ENCODE measurements at regions not wholly inside any gene's neighbourhood (a gene's known extent, or its start where the extent isn't known, plus 50 kb on each side); places are given as distances from the start of the nearest gene placed in this dataset.

DNA sequence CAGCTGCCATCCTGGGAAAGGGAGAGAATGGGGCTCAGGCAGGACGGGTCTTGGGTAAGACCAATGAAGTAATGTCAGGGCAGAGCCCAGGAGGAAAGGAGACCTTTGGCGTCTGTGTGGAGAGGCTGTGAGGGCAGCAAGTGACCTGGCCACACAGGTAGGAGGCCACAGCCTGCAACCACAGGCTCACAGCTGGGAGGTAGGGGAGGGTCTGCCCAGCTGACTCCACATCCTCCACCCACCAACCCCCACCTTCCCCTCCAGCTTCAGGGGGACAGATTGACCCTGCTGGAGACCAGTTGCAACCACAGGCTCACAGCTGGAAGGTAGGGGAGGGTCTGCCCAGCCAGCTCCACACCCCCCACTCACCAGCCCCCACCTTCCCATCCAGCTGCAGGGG is 262.2 kb upstream of the TCERG1L start:
- H2BK20ac ChIP-seq (ENCODE audit: low read depth, low read length, poor library complexity, severe bottlenecking) = no peak overlapping the region
- H3K4ac ChIP-seq (ENCODE audit: low read depth, low read length) = no peak overlapping the region
- no peaks in the 10 kb centered on the region for H3K4me1 ChIP-seq (ENCODE audit: insufficient read depth, low read length)
- no peak overlapping the region for H3K27ac Mint-ChIP-seq
- no peak overlapping the region for H3T11ph ChIP-seq (ENCODE audit: low read length)
- no peak overlapping the region for H4K5ac ChIP-seq (ENCODE audit: insufficient read length, low read depth, low read length)
- no peak overlapping the region for H4K8ac ChIP-seq (replicated peaks; ENCODE audit: insufficient read length, low read depth, low read length)
- H3K4me1 Mint-ChIP-seq = 0 out of 4 replicates have a peak, but pooled peaks cover 0 to 4% of the 10 kb centered on the region in 2 experiments
- H2AK5ac ChIP-seq (ENCODE audit: insufficient read length, low read length) = no peak overlapping the region
- no peaks in the 10 kb centered on the region; the same call in 1 of the 2 replicates for H3K27me3 Mint-ChIP-seq (ENCODE audit: low read depth)
- no peak overlapping the region for H2BK120ac ChIP-seq (ENCODE audit: low read depth, low read length, poor library complexity, severe bottlenecking)
- H3K18ac ChIP-seq (ENCODE audit: insufficient read length, low read depth, low read length) = no peak overlapping the region
- H3K79me2 ChIP-seq (ENCODE audit: insufficient read depth, low read length) = no peaks in the 10 kb centered on the region
- no peak overlapping the region for H3K4me3 Mint-ChIP-seq
- no peak for DNase-seq
- H3K56ac ChIP-seq (ENCODE audit: insufficient read length, low read depth, low read length) = no peak overlapping the region
- H2BK5ac ChIP-seq (ENCODE audit: insufficient read length, low read length) = no peak overlapping the region
- no peaks in the 10 kb centered on the region for H3K79me1 ChIP-seq (ENCODE audit: insufficient read depth, low read depth, low read length, poor library complexity, severe bottlenecking)
- H2AFZ ChIP-seq (ENCODE audit: low read length) = no peak overlapping the region
- H3K23me2 ChIP-seq (ENCODE audit: insufficient read length, low read depth, low read length, poor library complexity, severe bottlenecking) = no peaks in the 10 kb centered on the region
- H3K4me2 ChIP-seq (ENCODE audit: insufficient read depth, insufficient read length, low read length) = no peak overlapping the region
- H3K27ac ChIP-seq (ENCODE audit: insufficient read length, low read depth, low read length) = no peak overlapping the region
- H3K9me3 Mint-ChIP-seq = no peaks in the 10 kb centered on the region
- H3K23ac ChIP-seq (ENCODE audit: insufficient read length, low read depth, low read length) = no peak overlapping the region
- no peak overlapping the region for H3K9ac ChIP-seq (ENCODE audit: extremely low read depth, insufficient read length, low read length)
- no peak overlapping the region for H2BK15ac ChIP-seq (ENCODE audit: low read depth, low read length)
- no peak overlapping the region for H2BK12ac ChIP-seq (ENCODE audit: insufficient read length, low read depth, low read length)
- H3K36me3 Mint-ChIP-seq (ENCODE audit: insufficient read depth in 1 of 3, low read depth in 3 of 3) = no peaks in the 10 kb centered on the region; a peak in 1 of 7 replicates
- H3K27me3 ChIP-seq (ENCODE audit: insufficient read depth, low read length) = no peaks in the 10 kb centered on the region
- H3K9me3 ChIP-seq (ENCODE audit: control insufficient read depth, low read depth, low read length) = no peaks in the 10 kb centered on the region
- H3K14ac ChIP-seq (ENCODE audit: insufficient read depth, low read length) = no peak overlapping the region; the same call in 1 of the 2 replicates
- WGBS (ENCODE audit: extremely low coverage, insufficient read length, low lambda C conversion rate) = no CpG with 5 or more reads among the region's 2 CpGs
- H4K20me1 ChIP-seq (ENCODE audit: control insufficient read depth, insufficient read depth, insufficient read length) = no peaks in the 10 kb centered on the region
- H4K91ac ChIP-seq (ENCODE audit: insufficient read length, low read depth, low read length) = no peak overlapping the region
- TF ChIP-seq, protein P1, sequence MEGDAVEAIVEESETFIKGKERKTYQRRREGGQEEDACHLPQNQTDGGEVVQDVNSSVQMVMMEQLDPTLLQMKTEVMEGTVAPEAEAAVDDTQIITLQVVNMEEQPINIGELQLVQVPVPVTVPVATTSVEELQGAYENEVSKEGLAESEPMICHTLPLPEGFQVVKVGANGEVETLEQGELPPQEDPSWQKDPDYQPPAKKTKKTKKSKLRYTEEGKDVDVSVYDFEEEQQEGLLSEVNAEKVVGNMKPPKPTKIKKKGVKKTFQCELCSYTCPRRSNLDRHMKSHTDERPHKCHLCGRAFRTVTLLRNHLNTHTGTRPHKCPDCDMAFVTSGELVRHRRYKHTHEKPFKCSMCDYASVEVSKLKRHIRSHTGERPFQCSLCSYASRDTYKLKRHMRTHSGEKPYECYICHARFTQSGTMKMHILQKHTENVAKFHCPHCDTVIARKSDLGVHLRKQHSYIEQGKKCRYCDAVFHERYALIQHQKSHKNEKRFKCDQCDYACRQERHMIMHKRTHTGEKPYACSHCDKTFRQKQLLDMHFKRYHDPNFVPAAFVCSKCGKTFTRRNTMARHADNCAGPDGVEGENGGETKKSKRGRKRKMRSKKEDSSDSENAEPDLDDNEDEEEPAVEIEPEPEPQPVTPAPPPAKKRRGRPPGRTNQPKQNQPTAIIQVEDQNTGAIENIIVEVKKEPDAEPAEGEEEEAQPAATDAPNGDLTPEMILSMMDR (conservative IDR thresholded peaks at IDR 0.05) = no peak
